Upper lobe of right lung (tissue), 1 donor: ENCODE measurements at regions not wholly inside any gene's neighbourhood (a gene's known extent, or its start where the extent isn't known, plus 50 kb on each side); places are given as distances from the start of the nearest gene placed in this dataset.

Source experiments
- ATAC-seq: fragments of 200-7000 bp; cut with Tn5 transposase; one replicate; pipeline ENCODE4 v1.9.1; 2020; ENCODE audit warnings: mild to moderate bottlenecking, moderate library complexity
- DNase-seq: peaks from one replicate; pipeline ENCODE4 v3.0.0-alpha.2; 2020
- H3K27ac ChIP-seq: fragments of 200-600 bp; one replicate; pipeline ENCODE4 v1.8.0; 2022
- H3K27me3 ChIP-seq: fragments of 200-600 bp; one replicate; pipeline ENCODE4 v1.8.0; 2022; ENCODE audit warnings: mild to moderate bottlenecking
- H3K36me3 ChIP-seq: fragments of 200-600 bp; one replicate; pipeline ENCODE4 v1.8.0; 2022
- H3K4me1 ChIP-seq: fragments of 200-600 bp; one replicate; pipeline ENCODE4 v1.8.0; 2022
- H3K4me3 ChIP-seq: fragments of 200-600 bp; one replicate; pipeline ENCODE4 v1.8.0; 2022; ENCODE audit warnings: mild to moderate bottlenecking
- H3K9me3 ChIP-seq: fragments of 200-600 bp; one replicate; pipeline ENCODE4 v1.8.0; 2022
- intact Hi-C: fragments of 100-400 bp; cut with DNase I; formaldehyde crosslinking; loops from one replicate; pipeline ENCODE4 v1.11.0; 2022
- TF ChIP-seq, protein P1 (sequence below): fragments of 200-600 bp; IDR thresholded peaks from one replicate; pipeline ENCODE4 v1.8.0; 2022; ENCODE audit warnings: antibody characterized with exemption
- donor health status: DM: no; HTN: yes; CAD: no; lungs with severe emphysema.

DNA sequence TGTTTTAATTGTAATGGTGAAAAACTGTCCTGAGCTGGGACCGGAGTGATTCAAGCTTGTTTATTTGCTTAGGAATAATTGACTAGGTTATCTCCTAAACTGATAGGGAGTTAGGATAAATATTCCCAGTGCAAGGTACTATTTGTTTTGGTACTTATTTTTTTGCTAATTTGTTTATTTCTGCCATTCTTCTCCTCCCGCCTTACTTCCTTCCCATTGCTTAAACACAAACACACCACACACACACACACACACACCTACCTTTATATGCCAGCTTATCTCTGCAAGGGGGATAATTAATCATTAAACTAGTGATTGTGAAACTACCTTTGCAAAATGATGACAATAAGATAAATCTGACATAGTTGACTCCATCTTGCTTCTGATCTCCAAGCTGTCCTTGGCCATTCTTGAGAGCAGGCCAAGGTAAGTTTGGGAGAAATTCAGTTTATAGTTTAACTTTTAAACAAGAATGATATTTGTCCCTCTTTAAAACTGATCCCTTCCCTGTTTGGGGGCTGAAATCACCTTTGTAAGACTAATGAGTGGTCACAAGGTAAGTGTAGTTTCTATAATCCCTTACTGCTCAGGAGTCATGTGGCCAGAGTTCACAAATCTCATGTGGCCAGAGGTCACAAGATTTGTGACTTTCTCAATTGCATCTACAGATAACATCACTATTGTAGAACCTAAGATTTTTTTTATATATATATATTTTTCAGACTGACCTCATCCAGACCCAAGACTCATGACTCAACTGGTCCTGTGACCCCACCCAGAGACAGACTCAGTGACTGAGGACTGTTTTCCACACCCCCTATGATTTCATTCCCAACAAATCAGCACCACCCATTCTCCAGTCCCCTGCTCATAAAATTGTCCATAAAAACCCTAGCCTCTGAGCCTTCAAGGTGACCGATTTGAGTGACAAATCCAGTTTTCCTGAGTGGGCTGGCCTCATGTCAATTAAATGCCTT lies 83.1 kb upstream of the LRRTM4 start:
- H3K9me3 ChIP-seq: no peaks in the 10 kb centered on the region
- TF ChIP-seq, protein P1, sequence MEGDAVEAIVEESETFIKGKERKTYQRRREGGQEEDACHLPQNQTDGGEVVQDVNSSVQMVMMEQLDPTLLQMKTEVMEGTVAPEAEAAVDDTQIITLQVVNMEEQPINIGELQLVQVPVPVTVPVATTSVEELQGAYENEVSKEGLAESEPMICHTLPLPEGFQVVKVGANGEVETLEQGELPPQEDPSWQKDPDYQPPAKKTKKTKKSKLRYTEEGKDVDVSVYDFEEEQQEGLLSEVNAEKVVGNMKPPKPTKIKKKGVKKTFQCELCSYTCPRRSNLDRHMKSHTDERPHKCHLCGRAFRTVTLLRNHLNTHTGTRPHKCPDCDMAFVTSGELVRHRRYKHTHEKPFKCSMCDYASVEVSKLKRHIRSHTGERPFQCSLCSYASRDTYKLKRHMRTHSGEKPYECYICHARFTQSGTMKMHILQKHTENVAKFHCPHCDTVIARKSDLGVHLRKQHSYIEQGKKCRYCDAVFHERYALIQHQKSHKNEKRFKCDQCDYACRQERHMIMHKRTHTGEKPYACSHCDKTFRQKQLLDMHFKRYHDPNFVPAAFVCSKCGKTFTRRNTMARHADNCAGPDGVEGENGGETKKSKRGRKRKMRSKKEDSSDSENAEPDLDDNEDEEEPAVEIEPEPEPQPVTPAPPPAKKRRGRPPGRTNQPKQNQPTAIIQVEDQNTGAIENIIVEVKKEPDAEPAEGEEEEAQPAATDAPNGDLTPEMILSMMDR: no peak
- H3K4me3 ChIP-seq: no peak overlapping the region
- ATAC-seq (no peak), DNase-seq (no peak)
- no peaks in the 10 kb centered on the region for H3K4me1 ChIP-seq
- no peaks in the 10 kb centered on the region for H3K27me3 ChIP-seq
- H3K27ac ChIP-seq: no peak overlapping the region
- no peaks in the 10 kb centered on the region for H3K36me3 ChIP-seq
- intact Hi-C loops: no loop called here

DNA sequence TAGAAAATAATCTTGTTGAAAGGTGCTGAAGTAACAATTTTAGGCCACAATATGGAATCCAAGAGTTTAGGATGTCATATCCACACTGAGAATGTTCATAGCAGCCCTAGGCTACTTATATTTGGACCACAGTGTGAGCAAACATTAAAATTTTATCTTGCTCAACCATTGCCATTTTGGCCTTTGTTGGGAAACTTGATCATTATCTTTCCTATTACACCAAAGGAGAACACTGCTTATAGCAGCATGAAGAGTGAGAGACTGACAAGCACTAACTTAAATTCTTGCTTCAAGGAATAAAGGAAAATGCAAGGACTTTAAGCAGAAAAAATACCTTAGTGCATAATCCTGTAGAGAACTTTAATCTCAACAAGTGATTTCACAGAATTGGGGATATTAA lies 86.3 kb upstream of the LRRTM4 start:
- TF ChIP-seq, protein P1: no peak
- no peak for DNase-seq
- no peaks in the 10 kb centered on the region for H3K4me1 ChIP-seq
- no peak overlapping the region for H3K27ac ChIP-seq
- no peak for ATAC-seq
- intact Hi-C loops: no loop called here
- H3K4me3 ChIP-seq: no peak overlapping the region
- H3K27me3 ChIP-seq: no peaks in the 10 kb centered on the region
- no peaks in the 10 kb centered on the region for H3K36me3 ChIP-seq
- no peaks in the 10 kb centered on the region for H3K9me3 ChIP-seq

DNA sequence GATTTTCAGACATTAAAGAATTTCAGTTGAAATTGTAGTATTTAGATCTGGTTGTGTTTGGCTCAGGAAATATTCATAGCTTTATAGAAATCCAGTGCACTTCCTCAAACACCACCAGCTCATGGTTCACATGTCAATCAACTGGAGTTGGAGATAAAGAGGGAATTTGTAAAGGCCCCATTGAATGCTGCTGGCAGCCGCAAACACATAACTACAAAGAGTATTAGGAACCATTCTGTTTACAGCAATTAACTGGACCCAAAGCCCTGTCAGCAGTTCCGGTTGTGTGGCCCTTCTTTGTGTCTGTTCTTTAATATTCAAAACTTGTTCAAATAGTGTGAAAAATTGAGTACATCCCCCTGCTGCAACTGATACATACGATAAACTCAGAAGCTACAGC lies 107.4 kb upstream of the LRRTM4 start:
- Histone ChIP-seq H3K9me3 (no peaks in the 10 kb centered on the region), H3K27ac (no peak overlapping the region), H3K36me3 (no peaks in the 10 kb centered on the region), H3K4me3 (no peak overlapping the region), H3K27me3 (no peaks in the 10 kb centered on the region), H3K4me1 (no peaks in the 10 kb centered on the region)
- no peak for ATAC-seq
- TF ChIP-seq, protein P1: no peak
- DNase-seq: no peak
- intact Hi-C loops: no loop called here

DNA sequence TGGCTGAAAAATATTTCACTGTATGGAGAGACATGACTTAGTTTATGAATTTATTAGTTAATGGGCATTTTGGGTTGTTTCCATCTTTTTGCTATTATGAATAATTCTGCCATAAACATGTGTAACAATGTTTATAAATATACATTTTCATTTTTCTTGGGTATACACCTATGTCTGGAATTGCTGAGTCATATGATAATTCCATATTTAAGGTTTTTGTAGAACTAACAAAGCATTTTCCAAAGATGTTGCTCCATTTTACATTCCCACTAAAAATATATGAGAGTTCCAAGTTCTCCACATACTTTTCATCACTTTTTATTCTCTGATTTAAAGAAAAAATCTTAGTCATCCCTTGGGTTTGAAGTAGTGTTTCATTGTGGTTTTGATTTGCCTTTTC lies 108.8 kb upstream of the LRRTM4 start:
- no peaks in the 10 kb centered on the region for H3K4me1 ChIP-seq
- ATAC-seq (no peak), DNase-seq (no peak)
- no peaks in the 10 kb centered on the region for H3K36me3 ChIP-seq
- no peak overlapping the region for H3K4me3 ChIP-seq
- H3K27me3 ChIP-seq: no peaks in the 10 kb centered on the region
- TF ChIP-seq, protein P1: no peak
- intact Hi-C loops: no loop called here
- no peak overlapping the region for H3K27ac ChIP-seq
- H3K9me3 ChIP-seq: no peaks in the 10 kb centered on the region

DNA sequence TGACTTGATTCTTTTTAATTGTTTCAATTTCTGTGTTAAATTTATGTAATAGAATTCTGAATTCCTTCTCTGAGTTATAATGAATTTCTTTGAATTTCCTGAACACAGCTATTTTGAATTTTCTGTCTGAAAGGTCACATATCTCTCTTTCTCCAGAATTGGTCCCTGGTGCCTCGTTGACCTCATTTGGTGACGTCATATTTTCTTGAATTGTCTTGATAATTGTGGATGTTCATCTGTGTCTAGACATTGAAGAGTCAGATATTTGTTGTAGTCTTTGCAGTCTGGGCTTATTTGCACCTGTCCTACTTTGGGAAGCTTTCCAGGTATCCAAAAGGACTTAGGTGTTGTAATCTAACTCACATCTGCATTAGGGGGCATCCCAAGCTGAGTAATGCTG lies 111.4 kb upstream of the LRRTM4 start:
- no peak overlapping the region for H3K4me3 ChIP-seq
- no peak for ATAC-seq
- TF ChIP-seq, protein P1: no peak
- no peaks in the 10 kb centered on the region for H3K27me3 ChIP-seq
- H3K4me1 ChIP-seq: no peaks in the 10 kb centered on the region
- H3K9me3 ChIP-seq: no peaks in the 10 kb centered on the region
- intact Hi-C loops: no loop called here
- no peak for DNase-seq
- H3K27ac ChIP-seq: no peak overlapping the region
- H3K36me3 ChIP-seq: no peaks in the 10 kb centered on the region
